ENCODE measurements at regions not wholly inside any gene's neighbourhood (a gene's known extent, or its start where the extent isn't known, plus 50 kb on each side); places are given as distances from the start of the nearest gene placed in this dataset.

DNA sequence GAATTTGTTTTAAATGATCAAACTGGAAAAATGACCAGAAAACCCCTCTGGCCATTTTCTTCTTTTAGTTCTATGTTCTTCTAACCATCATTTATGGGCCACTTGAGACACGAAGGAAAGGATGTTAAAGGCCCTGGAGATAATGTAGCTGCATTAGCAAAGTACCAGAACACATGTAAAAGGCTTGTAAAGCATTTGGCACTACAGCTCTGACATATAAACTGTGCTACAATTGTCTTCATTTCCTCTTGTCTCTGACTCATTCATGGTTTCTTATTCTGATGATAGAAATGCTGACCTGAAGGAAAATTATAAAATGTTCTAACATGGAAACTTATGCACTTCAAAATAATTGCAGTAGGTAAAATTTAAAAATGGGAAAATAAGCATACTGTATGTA is 388.7 kb downstream of the FAT4 start:
- no peak for TF ChIP-seq POLR2AphosphoS5 (IDR thresholded peaks at IDR 0.05)
- TF ChIP-seq CTCF (IDR thresholded peaks at IDR 0.05): no peak
- no peak for TF ChIP-seq POLR2A (IDR thresholded peaks at IDR 0.05)
- no peak for TF ChIP-seq EP300 (IDR thresholded peaks at IDR 0.05)
- Histone ChIP-seq H3K4me1 (peaks cover 0 to 4% (median 0%) of the 10 kb centered on the region in 4 donors), H3K36me3 (no peaks in the 10 kb centered on the region), H3K27me3 (no peaks in the 10 kb centered on the region), H3K27ac (no peak overlapping the region), H3K4me3 (no peak overlapping the region), H3K9me3 (no peaks in the 10 kb centered on the region)
- no peak for ATAC-seq (ENCODE audit: low FRiP score in 2 of 2)
- no peak for DNase-seq
- 26 to 55% methylated on average over 1 of the region's 1 CpG for WGBS, 2 donors

DNA sequence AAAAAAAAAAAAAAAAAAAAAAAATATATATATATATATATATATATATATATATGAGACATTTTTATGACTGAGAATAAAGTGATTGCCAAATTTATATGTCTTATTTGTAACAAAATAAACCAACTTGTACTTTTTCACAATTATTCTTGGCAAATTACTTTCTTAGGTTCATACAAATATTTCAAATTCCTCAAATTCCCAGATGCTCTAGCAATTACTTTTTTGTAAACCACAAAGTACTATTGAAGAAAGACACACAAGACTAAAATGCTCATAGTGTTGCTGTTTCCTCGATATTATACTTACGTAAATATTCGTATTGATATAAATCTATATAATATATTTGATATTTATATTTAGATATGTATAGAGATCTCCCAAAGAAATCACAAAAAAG is 390.0 kb downstream of the FAT4 start:
- Histone ChIP-seq H3K36me3 (no peaks in the 10 kb centered on the region), H3K27me3 (no peaks in the 10 kb centered on the region), H3K27ac (no peak overlapping the region), H3K9me3 (no peaks in the 10 kb centered on the region), H3K4me1 (peaks cover 0 to 4% (median 0%) of the 10 kb centered on the region in 4 donors), H3K4me3 (no peak overlapping the region)
- TF ChIP-seq POLR2AphosphoS5 (IDR thresholded peaks at IDR 0.05) (no peak), EP300 (IDR thresholded peaks at IDR 0.05) (no peak), CTCF (IDR thresholded peaks at IDR 0.05) (no peak), POLR2A (IDR thresholded peaks at IDR 0.05) (no peak)
- ATAC-seq (ENCODE audit: low FRiP score in 2 of 2) (no peak), DNase-seq (no peak)
- WGBS, 2 donors: 52 to 74% methylated on average over 3 of the region's 3 CpGs

GRCh38 chr4:125705681-125706080 is 390.9 kb downstream of the FAT4 start:
- Histone ChIP-seq H3K27me3 (no peaks in the 10 kb centered on the region), H3K4me1 (peaks cover 0 to 4% (median 0%) of the 10 kb centered on the region in 4 donors), H3K4me3 (no peak overlapping the region), H3K27ac (no peak overlapping the region), H3K36me3 (no peaks in the 10 kb centered on the region), H3K9me3 (no peaks in the 10 kb centered on the region)
- no peak for ATAC-seq (ENCODE audit: low FRiP score in 2 of 2)
- WGBS, 2 donors: 69 to 70% methylated on average over 1 of the region's 1 CpG
- no peak for DNase-seq
- TF ChIP-seq CTCF (IDR thresholded peaks at IDR 0.05): no peak
- TF ChIP-seq POLR2A (IDR thresholded peaks at IDR 0.05): no peak
- TF ChIP-seq EP300 (IDR thresholded peaks at IDR 0.05): no peak
- TF ChIP-seq POLR2AphosphoS5 (IDR thresholded peaks at IDR 0.05): no peak

- WGBS, 2 donors: 93 to 94% methylated on average over 7 to 17 of the region's 17 CpGs
- ATAC-seq (ENCODE audit: low FRiP score in 2 of 2) (no peak), DNase-seq (peak in 1 of 2 donors; percentile 41)
- Histone ChIP-seq H3K4me1 (peaks cover 0 to 4% (median 0%) of the 10 kb centered on the region in 4 donors), H3K9me3 (no peaks in the 10 kb centered on the region), H3K4me3 (no peak overlapping the region), H3K36me3 (no peaks in the 10 kb centered on the region), H3K27me3 (no peaks in the 10 kb centered on the region), H3K27ac (no peak overlapping the region)
- TF ChIP-seq POLR2AphosphoS5 (IDR thresholded peaks at IDR 0.05) (no peak), EP300 (IDR thresholded peaks at IDR 0.05) (no peak), POLR2A (IDR thresholded peaks at IDR 0.05) (no peak), CTCF (IDR thresholded peaks at IDR 0.05) (no peak)
Measured at GRCh38 chr4:125707397-125707796, 392.6 kb downstream of the FAT4 start.

DNA sequence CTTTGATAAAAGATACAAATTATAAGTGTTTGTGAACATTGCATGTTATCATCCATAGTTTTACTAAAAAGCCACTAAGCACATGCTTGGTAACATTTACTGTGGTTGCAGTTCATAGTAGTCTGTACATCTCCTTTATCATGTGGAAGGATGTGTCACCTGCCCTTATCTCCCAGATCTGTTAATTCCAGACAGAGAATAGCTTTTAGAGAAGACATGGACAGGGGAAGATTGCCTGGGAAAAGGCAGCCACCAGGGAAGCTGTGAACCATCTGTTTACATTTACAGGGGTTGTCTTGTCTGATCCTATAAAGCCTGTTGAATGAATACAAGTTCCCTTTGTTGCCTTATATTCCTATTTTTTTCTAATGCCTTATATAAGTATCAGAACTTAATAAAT is 396.0 kb downstream of the FAT4 start:
- no peak overlapping the region for H3K27ac ChIP-seq
- H3K9me3 ChIP-seq: no peaks in the 10 kb centered on the region
- DNase-seq: no peak
- TF ChIP-seq POLR2AphosphoS5 (IDR thresholded peaks at IDR 0.05): no peak
- no peak for TF ChIP-seq EP300 (IDR thresholded peaks at IDR 0.05)
- TF ChIP-seq CTCF (IDR thresholded peaks at IDR 0.05): no peak
- no peak for TF ChIP-seq POLR2A (IDR thresholded peaks at IDR 0.05)
- ATAC-seq (ENCODE audit: low FRiP score in 2 of 2): no peak
- no peaks in the 10 kb centered on the region for H3K4me1 ChIP-seq
- no peak overlapping the region for H3K4me3 ChIP-seq
- no peaks in the 10 kb centered on the region for H3K27me3 ChIP-seq
- H3K36me3 ChIP-seq: no peaks in the 10 kb centered on the region
